Effector CD4-positive, alpha-beta T cell (primary cell): ENCODE measurements at regions not wholly inside any gene's neighbourhood (a gene's known extent, or its start where the extent isn't known, plus 50 kb on each side); places are given as distances from the start of the nearest gene placed in this dataset.
"Not testable (repeated sequence)": the region's sequence is repeated elsewhere in the genome, so short reads cannot be mapped to it uniquely, and the experiment has no call there.

ENCODE experiments used
- DNase-seq: peaks from one replicate; pipeline ENCODE4 v3.0.0-alpha.2; 2020

- no peak for DNase-seq
These were observed 79.6 kb downstream of the RSPH3 start for GRCh38 chr6:158920311-158920905.

GRCh38 chr6:158919865-158920264 is 80.1 kb downstream of the RSPH3 start:
- no peak for DNase-seq

- no peak for DNase-seq
These were observed 83.4 kb downstream of the RSPH3 start for GRCh38 chr6:158916617-158917016.

- DNase-seq, result no peak
These were observed 85.1 kb downstream of the RSPH3 start for GRCh38 chr6:158914923-158915322.

GRCh38 chr6:158913580-158913979 is 86.4 kb downstream of the RSPH3 start:
- DNase-seq, result no peak

- DNase-seq, result no peak
These were observed 87.3 kb downstream of the RSPH3 start for GRCh38 chr6:158912655-158913054.

- no peak for DNase-seq
These were observed 88.1 kb downstream of the RSPH3 start for GRCh38 chr6:158911746-158912480.

- DNase-seq, result no peak
These were observed 89.2 kb downstream of the RSPH3 start for GRCh38 chr6:158910484-158911440.

- DNase-seq, result no peak
These were observed 90.1 kb downstream of the RSPH3 start for GRCh38 chr6:158909938-158910337.

- no peak for DNase-seq
These were observed 89.4 kb upstream of the EZR start for GRCh38 chr6:158908606-158909005.

GRCh38 chr6:158907931-158908330 is 88.8 kb upstream of the EZR start:
- DNase-seq, result no peak

GRCh38 chr6:158906926-158907325 is 87.8 kb upstream of the EZR start:
- no peak for DNase-seq

GRCh38 chr6:158905277-158905676 is 86.1 kb upstream of the EZR start:
- no peak for DNase-seq

GRCh38 chr6:158903801-158904200 is 84.6 kb upstream of the EZR start:
- DNase-seq, result no peak

- DNase-seq, result no peak
These were observed 81.6 kb upstream of the EZR start for GRCh38 chr6:158900663-158901312.

GRCh38 chr6:158897236-158897635 is 78.1 kb upstream of the EZR start:
- no peak for DNase-seq

GRCh38 chr6:158895661-158896060 is 76.5 kb upstream of the EZR start:
- DNase-seq, result no peak

- no peak for DNase-seq
These were observed 75.0 kb upstream of the EZR start for GRCh38 chr6:158894193-158894592.

GRCh38 chr6:158892266-158892665 is 73.1 kb upstream of the EZR start:
- no peak for DNase-seq

- not testable (repeated sequence) for DNase-seq
These were observed 72.4 kb upstream of the EZR start for GRCh38 chr6:158891560-158891959.

- DNase-seq, result not testable (repeated sequence)
These were observed 69.0 kb upstream of the EZR start for GRCh38 chr6:158888171-158888570.

GRCh38 chr6:158886346-158886977 is 67.3 kb upstream of the EZR start:
- not testable (repeated sequence) for DNase-seq
